Type B pancreatic cell (in vitro differentiated cells): ENCODE measurements at regions not wholly inside any gene's neighbourhood (a gene's known extent, or its start where the extent isn't known, plus 50 kb on each side); places are given as distances from the start of the nearest gene placed in this dataset.

Experiments
- DNase-seq: peaks from one replicate; pipeline ENCODE4 v3.0.0; 2021; ENCODE audit warnings: mixed read lengths; ENCODE audit not compliant: unreplicated experiment; ENCODE audit errors: extremely low spot score
- H3K27ac Mint-ChIP-seq: 2 replicates; pipeline ENCODE4 v1.8.0; 2021; ENCODE audit warnings: mild to moderate bottlenecking, mixed read lengths
- H3K27me3 Mint-ChIP-seq: 2 replicates; pipeline ENCODE4 v1.8.0; 2021; ENCODE audit warnings: mixed read lengths
- H3K36me3 Mint-ChIP-seq: 2 replicates; pipeline ENCODE4 v1.8.0; 2021; ENCODE audit warnings: mixed read lengths
- H3K4me1 Mint-ChIP-seq: one replicate; pipeline ENCODE4 v1.8.0; 2021; ENCODE audit warnings: mixed read lengths; ENCODE audit not compliant: unreplicated experiment
- H3K4me3 Mint-ChIP-seq: 2 replicates; pipeline ENCODE4 v1.8.0; 2021; ENCODE audit warnings: mild to moderate bottlenecking, mixed read lengths
- H3K9me3 Mint-ChIP-seq: 2 replicates; pipeline ENCODE4 v1.8.0; 2021; ENCODE audit warnings: mixed read lengths
- CTCF ChIP-seq: fragments of 200-600 bp; sonication (generic); conservative IDR thresholded peaks from 2 replicates; pipeline ENCODE4 v1.5.0; 2021; ENCODE audit warnings: antibody characterized with exemption, mild to moderate bottlenecking

- Mint-ChIP-seq H3K4me3 (peak overlapping the region; percentile 69), H3K9me3 (no peaks in the 10 kb centered on the region), H3K4me1 (peaks cover 17% of the 10 kb centered on the region), H3K27ac (peak overlapping the region; percentile 37), H3K27me3 (peaks cover 13% of the 10 kb centered on the region), H3K36me3 (no peaks in the 10 kb centered on the region)
- peak; percentile 96 for TF ChIP-seq CTCF
- peak; percentile 96 for DNase-seq
Observed at GRCh38 chr2:57759822-57760300, 286.7 kb upstream of the VRK2 start.

- Mint-ChIP-seq H3K4me1 (peaks cover 17% of the 10 kb centered on the region), H3K27ac (peak overlapping the region; percentile 37), H3K27me3 (peaks cover 13% of the 10 kb centered on the region), H3K36me3 (no peaks in the 10 kb centered on the region), H3K9me3 (no peaks in the 10 kb centered on the region), H3K4me3 (peak overlapping the region; percentile 69)
- TF ChIP-seq CTCF, result peak; percentile 54
- no peak for DNase-seq
Observed at GRCh38 chr2:57760381-57760801, 286.2 kb upstream of the VRK2 start.

- Mint-ChIP-seq H3K4me1 (no peaks in the 10 kb centered on the region), H3K36me3 (no peaks in the 10 kb centered on the region), H3K4me3 (no peak overlapping the region), H3K27me3 (no peaks in the 10 kb centered on the region), H3K9me3 (no peaks in the 10 kb centered on the region), H3K27ac (no peak overlapping the region)
- DNase-seq, result no peak
- no peak for TF ChIP-seq CTCF
Observed at GRCh38 chr2:57776916-57777315, 269.7 kb upstream of the VRK2 start.

DNA sequence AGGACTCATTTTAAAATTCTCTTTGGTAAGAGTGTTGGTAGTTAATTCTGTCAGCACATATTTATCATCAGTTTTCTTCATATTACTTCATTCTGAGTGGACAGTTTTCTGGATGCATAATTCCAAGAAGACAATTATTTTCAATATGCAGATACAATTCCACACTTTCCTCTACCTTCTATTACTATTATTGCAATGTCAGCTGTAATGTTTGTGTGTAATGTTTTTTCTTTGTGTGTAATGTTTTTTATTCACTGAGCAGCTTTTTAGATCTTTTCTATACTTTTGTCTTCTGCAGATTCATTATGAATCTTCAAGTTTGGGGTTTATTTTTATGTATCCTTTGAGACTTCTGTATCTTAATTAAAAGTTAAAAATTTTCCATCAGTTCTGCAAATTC, 264.0 kb upstream of the VRK2 start:
- no peak overlapping the region for H3K4me3 Mint-ChIP-seq
- no peak for DNase-seq
- H3K4me1 Mint-ChIP-seq, result no peaks in the 10 kb centered on the region
- no peak overlapping the region for H3K27ac Mint-ChIP-seq
- H3K27me3 Mint-ChIP-seq, result no peaks in the 10 kb centered on the region
- no peaks in the 10 kb centered on the region for H3K36me3 Mint-ChIP-seq
- TF ChIP-seq CTCF, result no peak
- H3K9me3 Mint-ChIP-seq, result no peaks in the 10 kb centered on the region

DNA sequence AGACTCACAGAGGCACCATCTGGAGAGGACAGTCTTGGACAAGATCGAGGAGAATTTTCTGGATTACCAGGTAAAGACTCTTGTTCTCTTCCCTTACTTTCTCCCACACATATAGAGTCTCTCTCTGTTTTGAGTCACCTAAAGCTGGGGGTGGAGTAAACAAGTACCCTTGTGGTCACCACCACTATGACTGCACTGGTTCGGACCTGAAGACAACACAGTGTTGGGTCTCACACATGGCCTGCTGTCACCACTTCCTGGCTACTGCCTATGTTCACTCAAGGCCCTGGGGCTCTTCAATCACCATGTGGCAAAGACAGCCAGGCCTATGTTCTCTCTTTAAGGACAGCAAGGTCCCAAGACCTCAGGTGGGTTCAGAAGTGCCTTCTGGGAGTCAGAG, 253.3 kb upstream of the VRK2 start:
- Mint-ChIP-seq H3K36me3 (no peaks in the 10 kb centered on the region), H3K27me3 (no peaks in the 10 kb centered on the region), H3K4me3 (no peak overlapping the region), H3K9me3 (no peaks in the 10 kb centered on the region), H3K4me1 (no peaks in the 10 kb centered on the region), H3K27ac (no peak overlapping the region)
- DNase-seq, result no peak
- TF ChIP-seq CTCF, result no peak

DNA sequence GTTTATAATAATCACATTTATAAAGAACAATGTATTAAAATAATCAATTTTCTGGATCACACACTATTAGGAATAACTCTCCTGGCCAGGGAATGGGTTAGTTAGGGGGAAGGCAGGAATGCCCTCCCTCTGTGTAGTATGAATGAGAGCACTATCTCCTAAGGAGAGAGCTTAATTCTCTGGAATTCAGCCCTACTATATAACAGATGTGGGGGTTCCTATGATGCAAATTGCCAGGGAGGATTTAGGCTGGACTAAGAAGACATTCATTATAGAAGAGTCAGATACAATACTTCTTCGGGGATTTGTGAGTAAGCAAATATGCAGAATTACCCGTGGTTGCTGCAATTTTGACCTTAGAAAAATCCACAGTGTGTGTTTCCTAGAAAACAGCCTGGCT, 250.1 kb upstream of the VRK2 start:
- H3K4me1 Mint-ChIP-seq, result no peaks in the 10 kb centered on the region
- H3K4me3 Mint-ChIP-seq, result no peak overlapping the region
- H3K27me3 Mint-ChIP-seq, result no peaks in the 10 kb centered on the region
- no peak for DNase-seq
- no peak overlapping the region for H3K27ac Mint-ChIP-seq
- no peaks in the 10 kb centered on the region for H3K9me3 Mint-ChIP-seq
- no peak for TF ChIP-seq CTCF
- H3K36me3 Mint-ChIP-seq, result no peaks in the 10 kb centered on the region
